B cell (primary cell): ENCODE measurements at regions not wholly inside any gene's neighbourhood (a gene's known extent, or its start where the extent isn't known, plus 50 kb on each side); places are given as distances from the start of the nearest gene placed in this dataset.
A peak's percentile ranks its signal among the peaks of the same experiment; 100 is the strongest.

Source experiments
- ATAC-seq: fragments of 200-7000 bp; cut with Tn5 transposase; one replicate; pipeline ENCODE4 v1.10.0; 2021; ENCODE audit warnings: low read depth, mild to moderate bottlenecking, moderate number of reproducible peaks, moderate library complexity
- CTCF ChIA-PET: fragments of 350-600 bp; sonication (Branson Sonifier 250); formaldehyde crosslinking; loops from one replicate; lab custom pipeline; 2021; ENCODE audit warnings: antibody characterized with exemption, inconsistent platforms; lab: Charles Lee
- POLR2A ChIA-PET: fragments of 350-600 bp; sonication (Branson Sonifier 250); formaldehyde crosslinking; loops from one replicate; lab custom pipeline; 2021; ENCODE audit warnings: antibody characterized with exemption; lab: Charles Lee
- DNase-seq: peaks from one replicate; pipeline ENCODE4 v3.0.0; 2013
- H2AFZ ChIP-seq: 2 replicates; pipeline ENCODE4 v1.6.1; 2012; ENCODE audit warnings: mild to moderate bottlenecking, low read depth, low read length; ENCODE audit not compliant: insufficient read depth, poor library complexity, severe bottlenecking
- H3K27ac ChIP-seq, 2 donors: 1 replicate in 1 of 2; 2 replicates in 1 of 2; pipeline ENCODE4 v1.5.1; 2012 to 2013; ENCODE audit warnings: low read length in 2 of 2, mild to moderate bottlenecking in 2 of 2, moderate library complexity in 1 of 2
- H3K27me3 ChIP-seq, 4 experiments: fragments of 200-600 bp in 1 of 4; sonication (generic) in 1 of 4; replicated peaks in 1 of 4; 1 replicate in 2 of 4; 2 replicates in 2 of 4; pipeline versions ENCODE4 v1.6.1 to v1.7.0; 2013 to 2016; ENCODE audit warnings: low read length in 3 of 4, mild to moderate bottlenecking in 2 of 4, mixed read lengths in 1 of 4, moderate library complexity in 1 of 4; ENCODE audit not compliant: insufficient read depth in 4 of 4, control insufficient read depth in 3 of 4; ENCODE audit errors: control extremely low read depth in 1 of 4
- H3K36me3 ChIP-seq, 2 experiments: replicated peaks in 1 of 2; 1 replicate in 1 of 2; 2 replicates in 1 of 2; pipeline versions ENCODE4 v1.6.1 to v1.7.1; 2013; ENCODE audit warnings: low read length in 1 of 2; ENCODE audit not compliant: insufficient read depth in 2 of 2, control insufficient read depth in 1 of 2; ENCODE audit errors: control extremely low read depth in 1 of 2, extremely low read depth in 1 of 2
- H3K4me1 ChIP-seq, 2 donors: fragments of 200-600 bp in 1 of 2; sonication (generic) in 1 of 2; 1 replicate in 1 of 2; 2 replicates in 1 of 2; pipeline versions ENCODE4 v1.5.1 to v1.6.1; 2013 to 2017; ENCODE audit warnings: low read length in 2 of 2; ENCODE audit not compliant: control insufficient read depth in 2 of 2, insufficient read depth in 2 of 2
- H3K4me2 ChIP-seq: replicated peaks from 2 replicates; pipeline ENCODE3; 2012; ENCODE audit warnings: mild to moderate bottlenecking, low read depth, low read length; ENCODE audit not compliant: poor library complexity, severe bottlenecking
- H3K4me3 ChIP-seq, 5 experiments: fragments of 200-600 bp in 1 of 5; sonication (generic) in 1 of 5; 1 replicate in 3 of 5; 2 replicates in 2 of 5; pipeline versions ENCODE4 v1.5.1 to v1.7.0; 2011 to 2016; ENCODE audit warnings: low read length in 4 of 5, mild to moderate bottlenecking in 4 of 5, low read depth in 2 of 5, control low read depth in 1 of 5, moderate library complexity in 1 of 5; ENCODE audit not compliant: insufficient read depth in 1 of 5; ENCODE audit errors: control extremely low read depth in 1 of 5, extremely low read depth in 1 of 5
- H3K79me2 ChIP-seq: fragments of 200-600 bp; sonication (generic); one replicate; pipeline ENCODE4 v1.6.0; 2016; ENCODE audit warnings: low read length; ENCODE audit not compliant: control insufficient read depth, insufficient read depth
- H3K9ac ChIP-seq: fragments of 200-600 bp; sonication (generic); 2 replicates; pipeline ENCODE4 v1.6.1; 2017; ENCODE audit warnings: mild to moderate bottlenecking, low read length, moderate library complexity
- H3K9me3 ChIP-seq, 3 donors: one replicate each; pipeline versions ENCODE4 v1.6.1 to v1.7.1; 2013; ENCODE audit warnings: low read length in 2 of 3; ENCODE audit not compliant: control insufficient read depth in 2 of 3, insufficient read depth in 1 of 3; ENCODE audit errors: control extremely low read depth in 1 of 3
- H4K20me1 ChIP-seq: 2 replicates; pipeline ENCODE4 v1.6.0; 2012; ENCODE audit warnings: mild to moderate bottlenecking, low read length; ENCODE audit not compliant: insufficient read depth, control insufficient read depth, poor library complexity, severe bottlenecking
- H3K27ac Mint-ChIP-seq: one replicate; pipeline ENCODE4 v1.8.0; 2021; ENCODE audit warnings: mixed read lengths
- H3K27me3 Mint-ChIP-seq: one replicate; pipeline ENCODE4 v1.8.0; 2021; ENCODE audit warnings: mixed read lengths
- H3K4me1 Mint-ChIP-seq: one replicate; pipeline ENCODE4 v1.8.0; 2021; ENCODE audit warnings: mixed read lengths
- H3K4me3 Mint-ChIP-seq: one replicate; pipeline ENCODE4 v1.8.0; 2021; ENCODE audit warnings: mixed read lengths
- H3K9me3 Mint-ChIP-seq: one replicate; pipeline ENCODE4 v1.8.0; 2022; ENCODE audit warnings: mixed read lengths; ENCODE audit not compliant: insufficient read depth
- CTCF ChIP-seq: fragments of 200-600 bp; IDR thresholded peaks from one replicate; pipeline ENCODE4 v1.8.0; 2022; ENCODE audit warnings: antibody characterized with exemption, mild to moderate bottlenecking
- EZH2 ChIP-seq: IDR thresholded peaks from 2 replicates; pipeline ENCODE4 v1.6.1; 2012; ENCODE audit warnings: borderline replicate concordance, low read depth, mild to moderate bottlenecking, moderate library complexity, low read length; ENCODE audit not compliant: insufficient read depth, poor library complexity, severe bottlenecking
- WGBS: methylation state at CpG from one replicate; pipeline ENCODE4 v1.1.5; 2013; ENCODE audit warnings: missing lambda C conversion rate; ENCODE audit not compliant: insufficient coverage; 5-methylcytosine and 5-hydroxymethylcytosine counted together
- intact Hi-C: fragments of 100-400 bp; cut with micrococcal nuclease; formaldehyde crosslinking; loops from one replicate; pipeline ENCODE4 v1.10.0; 2022

GRCh38 chr4:176001151-176002006 is 64.3 kb upstream of the WDR17 start:
- H3K9me3 ChIP-seq = no peaks in the 10 kb centered on the region
- H3K4me1 ChIP-seq = peaks cover 13 to 18% of the 10 kb centered on the region in 2 donors
- Mint-ChIP-seq H3K4me1 (peaks cover 22% of the 10 kb centered on the region), H3K4me3 (peak overlapping the region; percentile 80), H3K27me3 (peaks cover 37% of the 10 kb centered on the region), H3K27ac (no peak overlapping the region), H3K9me3 (no peaks in the 10 kb centered on the region)
- H3K27ac ChIP-seq = no peak overlapping the region
- DNase-seq (peak; percentile 24), ATAC-seq (no peak)
- intact Hi-C loops = loop anchor here (5.0 kb wide), 1 partner anchor 66 kb away; the partner anchor contains the start of gene WDR17
- WGBS = 15% methylated on average over 34 of the region's 41 CpGs
- H2AFZ ChIP-seq = peak overlapping the region; percentile 68
- no peaks in the 10 kb centered on the region for H3K36me3 ChIP-seq
- ChIA-PET POLR2A (no interaction called here), CTCF (interaction anchor here (1.0 kb wide), 1 partner anchor 340 kb away, joined by 3 read pairs; no protein-coding TSS in a partner anchor)
- peak overlapping the region; percentile 47 to 66 (median 63) for H3K4me3 ChIP-seq
- H4K20me1 ChIP-seq = no peaks in the 10 kb centered on the region
- H3K79me2 ChIP-seq = no peaks in the 10 kb centered on the region
- TF ChIP-seq CTCF (no peak), EZH2 (no peak)
- peaks cover 0 to 6% (median 0%) of the 10 kb centered on the region in 4 experiments for H3K27me3 ChIP-seq
- H3K4me2 ChIP-seq = peak overlapping the region; percentile 80
- H3K9ac ChIP-seq = peak overlapping the region; percentile 65

- intact Hi-C loops = loop anchor here (5.0 kb wide), 1 partner anchor 65 kb away; the partner anchor contains the start of gene WDR17
- H3K27ac ChIP-seq = no peak overlapping the region
- peak overlapping the region; percentile 80 for H3K4me2 ChIP-seq
- H3K27me3 Mint-ChIP-seq = peaks cover 35% of the 10 kb centered on the region
- peak overlapping the region; percentile 65 for H3K9ac ChIP-seq
- DNase-seq (peak; percentile 63), ATAC-seq (peak; percentile 80)
- peak overlapping the region; percentile 68 for H2AFZ ChIP-seq
- no peak overlapping the region for H3K27ac Mint-ChIP-seq
- H3K9me3 Mint-ChIP-seq = no peaks in the 10 kb centered on the region
- peak overlapping the region; percentile 80 for H3K4me3 Mint-ChIP-seq
- H3K4me1 Mint-ChIP-seq = peaks cover 22% of the 10 kb centered on the region
- H4K20me1 ChIP-seq = no peaks in the 10 kb centered on the region
- peaks cover 0 to 6% (median 0%) of the 10 kb centered on the region in 4 experiments for H3K27me3 ChIP-seq
- WGBS = under 1% methylated on average over 42 of the region's 44 CpGs
- ChIA-PET POLR2A (no interaction called here), CTCF (no interaction called here)
- H3K4me3 ChIP-seq = peak overlapping the region in 4 of 5 experiments; percentile 61 to 66 (median 64)
- no peaks in the 10 kb centered on the region for H3K36me3 ChIP-seq
- H3K79me2 ChIP-seq = no peaks in the 10 kb centered on the region
- no peak for TF ChIP-seq EZH2
- no peak for TF ChIP-seq CTCF
- no peaks in the 10 kb centered on the region for H3K9me3 ChIP-seq
- H3K4me1 ChIP-seq = peaks cover 13 to 18% of the 10 kb centered on the region in 2 donors
Measured at GRCh38 chr4:176002007-176002613, 63.5 kb upstream of the WDR17 start.
